ENCODE measurements at regions not wholly inside any gene's neighbourhood (a gene's known extent, or its start where the extent isn't known, plus 50 kb on each side); places are given as distances from the start of the nearest gene placed in this dataset.

DNA sequence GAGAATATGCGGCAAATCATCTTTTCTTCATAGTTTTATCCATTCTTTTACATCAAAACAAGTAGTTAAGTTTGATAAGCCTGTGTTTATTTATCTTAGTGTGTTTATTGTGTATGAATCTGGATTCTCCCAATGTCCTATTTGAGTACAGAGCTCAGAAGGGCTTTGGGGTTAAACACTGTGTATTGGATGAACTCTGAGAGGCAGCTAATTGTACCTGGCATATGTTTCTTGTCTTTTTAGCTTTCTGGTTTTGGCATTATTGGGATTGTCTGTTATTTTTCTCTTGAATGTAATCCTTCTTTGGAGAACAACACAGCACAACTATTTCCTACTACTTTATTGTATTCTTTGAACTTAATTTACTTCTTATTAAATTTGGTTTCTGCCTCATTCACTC lies 906.9 kb downstream of the ADGRL2 start:
- DNase-seq, result no peak

DNA sequence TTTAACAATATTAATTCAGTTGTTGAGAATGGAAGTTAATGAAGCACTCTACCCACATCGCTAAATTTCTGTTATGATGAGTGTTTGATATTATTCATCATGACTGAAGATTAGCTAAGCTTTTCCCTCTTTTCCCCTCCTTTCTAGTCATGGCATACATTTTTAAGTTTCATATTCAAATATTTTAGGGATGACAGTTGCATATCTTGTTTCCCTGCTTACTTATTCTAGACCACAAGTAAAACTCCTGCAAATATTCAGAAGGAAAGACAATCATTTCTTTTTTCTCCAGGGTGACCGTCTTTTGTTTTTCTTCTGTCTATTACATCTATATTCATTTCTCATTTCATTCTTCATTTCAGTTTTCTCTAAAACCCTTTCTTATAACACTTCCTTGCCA lies 906.0 kb downstream of the ADGRL2 start:
- no peak for DNase-seq

DNA sequence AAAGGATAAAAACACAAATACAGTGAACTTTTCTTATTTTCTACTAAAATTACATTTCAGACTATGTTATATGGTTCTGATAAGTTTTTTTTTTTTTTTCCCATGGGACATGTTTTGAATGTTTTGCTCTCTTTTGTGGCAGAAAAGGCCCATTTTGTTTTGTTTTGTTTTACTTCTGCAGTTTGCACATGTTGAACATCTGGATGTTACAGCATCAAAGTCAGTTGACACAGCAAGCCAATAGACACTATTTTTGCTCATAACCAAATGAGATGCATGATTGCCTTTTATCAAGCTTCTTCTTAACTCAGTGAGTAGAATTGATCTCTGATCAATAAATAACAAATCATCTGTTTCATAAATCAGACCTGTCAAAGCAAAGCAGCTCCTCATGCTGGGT lies 904.2 kb downstream of the ADGRL2 start:
- DNase-seq, result no peak

DNA sequence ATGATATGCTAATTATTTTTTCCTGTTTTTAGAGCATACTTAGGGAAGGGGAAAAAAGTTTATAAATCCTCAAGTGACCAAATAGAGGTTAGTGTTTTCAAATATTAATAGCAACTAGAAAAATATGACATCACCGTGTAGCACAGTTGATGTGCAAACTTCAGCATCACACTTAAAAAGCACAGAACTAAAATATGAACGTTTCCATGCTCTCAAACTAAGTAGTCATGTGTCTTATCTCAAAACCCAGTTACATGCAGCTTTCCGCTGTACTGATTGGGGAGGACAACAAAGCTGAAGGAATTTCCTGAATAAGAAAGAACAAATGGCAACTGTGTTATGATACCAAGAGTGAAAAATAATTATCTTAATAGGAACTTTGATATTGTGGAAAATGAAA lies 903.7 kb downstream of the ADGRL2 start:
- no peak for DNase-seq

DNA sequence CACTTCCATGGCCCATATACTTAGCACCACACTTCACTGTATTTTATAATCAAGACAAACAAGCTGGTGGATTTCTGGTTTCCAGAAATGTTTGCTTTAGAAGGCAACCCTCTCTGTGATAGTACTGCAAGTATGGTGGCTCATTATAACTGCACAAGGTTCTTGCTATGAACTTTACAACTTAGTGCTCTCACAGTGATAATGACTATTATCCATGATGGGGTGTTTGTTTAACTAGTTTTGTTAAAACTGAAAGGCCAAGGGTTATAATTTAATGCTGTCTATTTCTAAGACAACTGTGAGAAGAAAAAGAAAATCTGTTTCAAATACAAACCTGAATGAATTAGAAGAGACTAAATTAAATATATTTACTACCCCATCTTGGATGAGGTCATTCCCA lies 903.2 kb downstream of the ADGRL2 start:
- no peak for DNase-seq

DNA sequence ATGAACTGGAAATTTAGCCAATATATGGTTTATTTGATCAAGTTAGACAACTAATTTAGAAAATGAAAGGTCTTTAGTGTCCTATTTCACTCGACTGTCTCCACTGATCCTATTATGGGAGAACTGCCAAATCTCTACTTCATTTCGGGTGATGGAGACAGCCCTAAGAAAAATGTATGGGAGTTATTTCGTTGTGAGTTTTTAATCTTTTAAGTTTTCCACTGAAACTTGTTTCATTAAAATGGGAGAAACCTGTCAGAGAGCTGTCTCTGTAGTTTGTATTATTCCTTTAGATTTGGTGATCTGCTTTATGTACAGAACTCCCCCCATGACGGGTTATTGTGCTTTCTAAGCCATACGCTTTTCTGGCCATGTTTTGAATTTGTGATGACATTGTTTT lies 899.7 kb downstream of the ADGRL2 start:
- DNase-seq, result no peak

DNA sequence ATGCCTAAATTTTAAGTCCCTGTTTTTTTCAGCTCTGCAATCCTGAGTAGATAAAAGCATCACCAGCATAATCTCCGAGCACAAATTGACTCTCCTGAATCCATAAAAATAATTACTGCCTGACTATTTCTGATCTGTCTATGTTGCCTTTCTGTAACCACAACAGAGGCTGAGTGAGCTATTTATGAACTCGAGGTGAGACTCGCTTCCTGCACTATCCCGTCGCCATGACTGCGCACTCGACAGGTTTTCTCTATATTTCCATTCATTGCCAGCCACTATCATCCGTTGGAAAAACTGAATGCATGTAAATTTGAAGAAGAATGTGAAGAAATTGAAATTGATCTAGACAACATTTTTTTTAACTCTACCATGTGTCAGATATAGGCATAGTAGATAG lies 897.2 kb downstream of the ADGRL2 start:
- peak; percentile 34 for DNase-seq

DNA sequence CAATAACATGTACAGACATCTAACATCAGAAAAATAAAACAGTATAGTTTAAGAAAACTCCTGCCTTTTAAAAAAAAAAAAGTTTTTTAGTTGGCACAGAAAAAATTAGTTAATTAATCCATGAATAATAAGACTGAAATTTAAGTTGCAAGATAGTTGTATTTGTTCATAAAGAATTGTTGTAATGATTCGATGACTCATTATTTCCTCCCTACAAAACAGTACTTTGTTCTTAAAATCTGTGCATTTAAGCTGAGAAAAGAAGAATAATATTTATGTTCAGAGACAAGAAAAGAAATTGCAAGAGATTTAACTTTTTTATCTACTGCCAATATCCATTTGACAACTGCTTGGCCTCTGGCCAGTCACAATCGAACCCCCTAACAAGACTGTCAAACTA lies 894.7 kb downstream of the ADGRL2 start:
- DNase-seq, result no peak

DNA sequence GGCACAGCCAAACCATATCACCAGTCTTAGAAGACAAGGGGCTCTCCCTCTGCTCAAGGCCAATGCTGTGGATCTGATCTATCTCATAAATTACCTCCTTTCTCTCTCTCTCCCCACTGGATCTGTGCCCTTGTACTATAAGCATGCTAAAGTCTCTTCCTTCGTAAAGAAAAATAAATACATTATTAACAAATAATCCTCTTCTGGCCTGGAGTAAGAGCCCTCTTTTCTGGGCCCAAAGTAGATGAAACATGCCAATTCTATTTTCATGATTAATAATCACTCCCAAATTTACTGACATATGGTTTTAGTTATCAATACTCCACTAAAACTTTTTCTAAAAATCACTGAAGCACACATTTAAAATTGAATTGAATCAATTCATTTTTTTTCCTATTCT lies 889.7 kb downstream of the ADGRL2 start:
- no peak for DNase-seq

DNA sequence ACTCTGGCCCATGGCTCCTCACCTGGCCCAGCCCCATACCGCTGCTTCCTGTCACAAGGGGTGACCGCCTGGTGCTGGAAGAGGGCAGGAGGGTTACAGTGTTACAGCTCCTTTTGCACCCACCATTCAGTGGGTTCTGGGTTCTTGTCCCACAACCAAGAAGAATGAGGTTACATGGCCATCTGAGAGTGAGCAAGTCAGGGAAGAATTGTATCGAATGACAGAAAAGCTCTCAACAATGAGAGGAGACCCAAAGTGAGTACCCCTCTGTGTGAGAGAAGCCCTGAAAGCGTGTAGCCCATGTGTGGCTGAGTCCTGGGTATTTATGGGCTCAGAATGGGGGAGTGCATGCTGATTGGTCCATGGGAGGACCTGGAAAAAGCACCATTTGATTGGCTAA lies 888.5 kb downstream of the ADGRL2 start:
- DNase-seq, result no peak

DNA sequence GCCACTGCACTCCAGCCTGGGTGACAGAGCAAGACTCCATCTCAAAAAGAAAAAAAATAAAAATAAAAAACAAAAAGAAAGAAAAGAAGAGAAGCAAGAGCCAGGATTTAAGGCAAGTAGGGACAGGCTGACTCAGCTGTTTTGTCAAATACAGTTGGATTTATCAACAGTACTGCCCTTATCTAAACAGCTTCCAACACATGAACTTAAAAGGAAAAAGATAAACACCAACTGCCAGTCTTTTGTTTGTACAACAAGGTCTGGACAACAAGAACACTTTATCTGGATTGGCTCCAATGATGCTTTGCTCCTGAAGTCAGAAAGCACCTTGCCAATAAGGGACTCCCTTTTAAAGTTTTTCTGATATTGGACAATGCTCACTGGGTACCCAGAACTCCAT lies 886.0 kb downstream of the ADGRL2 start:
- no peak for DNase-seq

DNA sequence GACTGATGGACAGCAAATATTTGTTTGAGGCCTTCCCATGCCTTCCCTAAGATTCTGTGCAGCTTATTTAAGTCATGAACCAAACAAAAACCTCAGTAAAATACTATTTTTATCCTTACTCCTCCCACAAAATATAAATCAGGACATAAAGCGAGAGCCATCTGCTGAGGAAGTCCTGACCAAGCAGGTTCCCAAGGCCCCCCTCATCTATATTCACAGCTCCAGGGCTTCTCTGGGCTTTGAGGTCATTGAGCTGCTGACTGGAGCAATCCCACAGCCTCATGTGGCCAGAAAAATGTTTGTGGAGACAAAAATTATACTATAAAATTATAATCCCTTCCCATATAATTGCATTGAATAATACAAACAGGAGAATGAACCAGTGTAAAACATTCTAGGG lies 846.2 kb downstream of the ADGRL2 start:
- DNase-seq, result no peak

DNA sequence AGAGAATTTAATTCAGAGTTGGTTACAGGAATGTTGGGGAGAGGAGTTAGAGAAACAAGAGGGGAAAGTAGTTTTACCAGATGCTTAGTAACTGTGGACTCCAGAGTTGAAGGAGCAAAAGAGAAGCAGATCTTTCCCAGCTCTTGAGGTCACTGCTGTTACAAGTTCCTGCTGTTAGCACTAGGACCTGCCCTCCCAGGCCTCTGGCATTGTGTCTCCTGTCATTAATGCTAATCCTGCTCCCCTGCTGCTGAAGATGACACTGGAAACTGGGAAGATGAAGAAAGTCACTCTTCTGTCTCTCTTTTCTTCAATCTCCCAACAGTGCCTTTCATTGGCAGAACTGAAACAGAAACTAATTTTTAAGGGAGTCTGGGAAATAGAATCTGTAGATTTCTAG lies 845.6 kb downstream of the ADGRL2 start:
- no peak for DNase-seq

DNA sequence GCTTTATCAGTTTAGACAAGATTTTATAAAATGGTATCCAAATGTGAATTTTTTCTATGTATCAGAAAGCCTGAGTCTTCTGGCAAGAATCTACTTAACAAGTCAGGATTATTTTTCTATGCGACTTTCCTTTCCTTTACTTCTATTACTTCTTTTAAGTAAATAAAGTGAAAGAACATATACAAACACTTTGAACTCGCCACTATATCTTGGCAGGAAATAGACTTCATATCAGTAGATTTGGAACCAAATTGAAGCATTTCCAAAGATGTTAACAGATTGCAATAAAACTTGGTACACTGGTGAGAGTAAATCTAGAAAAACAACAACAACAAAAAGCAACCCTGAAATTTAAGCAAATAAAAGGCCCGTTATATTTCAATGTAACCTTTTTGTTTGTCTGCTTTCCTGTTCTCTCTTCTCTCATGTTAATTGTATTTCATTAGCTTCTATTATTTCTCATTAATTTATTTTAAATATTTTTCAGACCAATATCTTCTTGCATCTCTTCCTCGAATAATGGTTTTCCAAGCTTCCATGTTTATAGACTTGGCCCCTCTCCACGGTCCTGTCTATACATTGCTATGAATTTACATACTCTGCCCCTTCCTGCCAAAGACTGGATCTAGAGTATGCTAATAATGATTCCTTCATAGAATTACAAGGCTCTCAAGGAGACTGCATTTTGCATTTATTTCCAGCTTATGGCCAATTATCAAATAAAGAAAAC lies 843.6 kb downstream of the ADGRL2 start:
- DNase-seq, result no peak

DNA sequence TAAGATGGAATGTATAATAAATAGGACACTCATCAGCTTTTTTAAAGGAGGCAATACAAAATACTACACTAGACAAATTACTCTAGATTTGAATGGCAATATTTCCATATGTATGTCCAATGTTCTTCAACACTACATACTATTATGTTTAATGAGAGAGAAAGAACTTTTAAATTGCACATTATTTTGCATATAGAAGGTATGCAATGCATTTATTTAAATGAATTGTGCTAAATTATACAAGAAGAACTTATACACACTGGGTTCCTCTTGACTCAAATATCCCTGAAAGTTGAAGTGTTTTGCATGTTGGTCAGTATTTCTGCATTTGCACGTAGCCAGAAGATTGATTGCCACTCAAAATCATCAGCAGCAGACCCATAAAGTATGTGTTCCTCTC lies 839.6 kb downstream of the ADGRL2 start:
- no peak for DNase-seq

DNA sequence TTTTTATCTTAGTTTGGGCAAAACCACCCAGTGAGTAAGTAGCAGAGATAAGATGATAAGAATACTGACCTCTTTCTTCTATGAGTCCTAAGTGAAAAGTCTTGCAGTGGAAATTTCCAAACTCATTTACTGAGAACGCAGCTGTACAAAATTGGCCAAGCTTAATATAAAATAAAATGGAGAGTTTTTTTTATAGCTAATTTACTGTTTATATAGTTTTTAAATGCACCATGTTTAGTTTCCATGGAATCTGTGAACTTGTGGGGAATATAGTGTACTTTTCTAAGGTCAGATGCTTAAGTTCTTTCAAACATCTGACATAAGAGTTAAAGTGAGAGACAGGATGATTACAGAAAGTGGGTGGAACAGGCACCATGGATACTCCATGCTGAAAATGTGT lies 833.5 kb downstream of the ADGRL2 start:
- DNase-seq, result no peak

DNA sequence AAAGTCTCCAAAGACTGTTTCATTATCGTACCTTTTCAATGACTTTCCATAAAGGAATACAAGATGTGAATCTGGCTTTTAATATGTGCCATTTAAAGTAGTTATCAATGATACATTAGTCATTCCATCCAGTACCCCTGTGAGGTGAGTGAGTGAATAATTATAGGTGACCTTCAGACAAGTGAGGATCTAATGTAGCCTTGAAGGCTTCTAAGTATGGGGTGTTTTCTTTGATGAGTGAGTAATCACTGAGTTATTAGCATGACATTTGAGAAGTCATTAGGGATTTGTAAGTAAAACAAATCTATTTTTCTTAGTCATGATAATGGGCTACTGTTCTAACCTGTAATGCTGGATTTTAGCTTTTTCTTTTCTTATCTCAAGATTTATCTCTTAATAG lies 831.4 kb downstream of the ADGRL2 start:
- DNase-seq, result no peak

DNA sequence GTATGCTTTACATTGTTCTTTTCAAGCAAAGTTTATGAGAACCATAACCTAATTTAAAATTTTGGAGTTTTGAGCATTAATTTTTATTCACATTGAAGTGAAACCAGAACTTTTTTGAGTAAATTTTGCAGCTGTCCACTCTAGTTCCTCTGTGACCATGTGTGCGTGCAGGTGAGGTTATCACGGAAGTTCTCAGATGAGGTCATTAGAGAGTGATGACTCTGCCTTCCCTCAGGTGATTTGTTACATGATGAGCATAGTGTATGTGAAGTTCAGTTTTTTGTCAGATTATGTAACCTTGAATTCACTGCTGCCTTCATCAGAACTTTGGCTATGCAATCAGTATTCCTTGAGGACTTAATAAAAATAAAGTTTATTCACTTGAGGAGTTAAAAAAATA lies 828.2 kb downstream of the ADGRL2 start:
- DNase-seq, result no peak

DNA sequence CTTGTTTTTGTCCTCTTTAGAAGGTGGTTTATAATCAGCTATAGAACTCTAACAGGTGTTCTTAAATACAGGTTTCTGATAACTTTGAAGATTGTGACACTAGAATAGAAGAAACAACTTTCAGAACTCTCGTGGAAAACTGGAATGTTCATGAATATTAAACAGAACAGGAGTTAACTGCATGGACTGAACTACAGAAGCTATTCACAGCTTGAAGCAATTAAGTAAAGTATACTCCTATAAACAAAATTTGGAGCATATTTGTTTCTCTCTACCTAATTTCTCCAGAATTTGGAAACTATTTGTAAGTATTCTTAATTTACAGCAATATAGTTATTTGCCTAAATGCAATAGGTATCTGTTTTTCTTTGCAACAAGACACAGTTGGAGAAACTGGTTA lies 824.8 kb downstream of the ADGRL2 start:
- no peak for DNase-seq

DNA sequence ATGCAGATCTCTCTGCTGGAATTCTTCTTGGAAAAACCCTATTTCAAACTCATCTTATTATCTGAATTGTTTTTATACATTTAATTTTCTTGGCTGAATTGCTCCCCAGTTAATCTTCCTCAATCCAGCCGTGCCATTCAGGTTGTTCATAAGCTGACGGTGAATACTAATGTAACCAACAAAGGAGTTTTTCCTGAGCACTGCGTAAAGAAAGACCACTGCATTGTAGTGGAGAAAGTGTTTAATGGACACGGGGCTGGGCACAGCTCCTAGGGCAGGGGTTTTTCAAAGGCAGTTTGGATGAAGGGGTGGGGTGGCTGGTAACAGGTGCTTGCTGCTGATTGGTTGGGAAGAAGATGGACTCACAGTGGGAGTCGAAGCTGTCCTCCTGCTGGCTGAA lies 820.3 kb downstream of the ADGRL2 start:
- no peak for DNase-seq

DNA sequence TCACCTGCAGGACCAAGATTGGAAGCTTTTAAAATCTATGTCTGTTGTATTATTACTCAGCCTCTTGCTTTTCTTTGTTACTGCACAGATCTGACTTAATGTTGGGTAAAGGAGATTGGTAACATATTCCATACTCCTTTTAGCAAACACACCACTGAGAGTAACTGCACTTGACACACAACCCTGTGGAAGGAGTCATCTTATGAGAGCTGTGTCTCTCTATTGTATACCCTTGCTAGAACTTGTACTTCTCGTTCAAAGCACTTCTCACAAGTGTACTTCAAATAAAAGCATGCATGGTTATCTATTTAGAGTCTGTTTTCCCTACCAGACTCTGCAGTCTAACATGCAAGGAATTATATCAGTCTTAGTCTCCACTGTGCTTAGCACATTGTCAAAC lies 813.4 kb downstream of the ADGRL2 start:
- DNase-seq, result no peak

DNA sequence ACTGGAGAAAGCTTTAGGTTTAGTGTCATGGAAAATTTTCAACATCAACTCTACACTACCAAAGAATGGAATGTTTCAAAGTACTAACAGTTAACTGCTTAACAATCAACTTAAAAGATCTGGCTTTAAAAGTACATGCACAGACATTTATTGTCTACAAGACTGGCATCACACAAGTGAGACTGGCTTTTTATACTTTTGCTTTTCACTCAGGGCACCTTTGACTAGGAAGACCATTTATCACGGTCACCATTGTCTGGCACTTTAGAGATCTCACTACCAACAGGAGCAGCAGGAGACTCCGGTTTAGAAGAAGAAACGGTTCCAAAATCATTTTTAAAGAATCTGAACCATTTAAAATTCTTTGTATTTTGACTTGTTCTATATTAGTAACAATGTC lies 812.3 kb downstream of the ADGRL2 start:
- no peak for DNase-seq

DNA sequence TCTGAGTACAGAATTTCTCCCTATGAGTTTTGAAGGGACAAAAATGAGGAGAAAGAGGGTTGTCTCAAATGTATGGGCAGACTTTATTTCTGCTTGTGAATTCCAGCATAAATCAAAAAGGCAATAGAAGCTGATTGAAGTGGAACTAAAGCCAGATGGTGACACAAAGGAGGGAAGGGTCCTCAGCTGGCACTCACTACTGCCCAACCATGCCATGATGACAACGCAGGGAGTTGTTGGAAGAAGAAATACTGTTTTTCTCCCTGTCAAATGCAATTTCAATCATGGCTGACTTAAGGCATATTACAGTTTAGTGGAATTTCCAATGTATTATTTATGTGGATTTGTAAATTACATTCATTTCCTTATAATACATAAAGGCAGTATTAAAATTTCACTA lies 805.8 kb downstream of the ADGRL2 start:
- DNase-seq, result no peak

DNA sequence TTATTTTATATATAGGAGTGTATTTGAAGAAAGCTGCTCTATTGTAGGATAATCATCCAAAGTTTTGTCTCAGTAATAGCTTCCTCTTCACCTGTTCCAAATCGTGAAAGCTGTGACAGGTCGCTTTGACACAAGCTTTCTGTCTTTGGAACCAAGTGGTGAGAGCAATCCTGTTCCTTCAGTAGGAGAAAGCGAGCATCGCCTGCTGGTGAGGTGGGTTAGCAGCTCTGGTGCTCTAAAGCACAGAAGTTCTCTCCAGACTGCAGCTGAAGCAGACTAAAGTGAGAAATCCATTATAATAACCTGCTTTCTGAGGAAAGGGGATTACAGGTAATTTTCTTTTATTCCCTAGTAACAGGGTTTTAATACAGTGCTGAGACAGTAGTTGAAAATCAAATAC lies 803.8 kb downstream of the ADGRL2 start:
- no peak for DNase-seq

DNA sequence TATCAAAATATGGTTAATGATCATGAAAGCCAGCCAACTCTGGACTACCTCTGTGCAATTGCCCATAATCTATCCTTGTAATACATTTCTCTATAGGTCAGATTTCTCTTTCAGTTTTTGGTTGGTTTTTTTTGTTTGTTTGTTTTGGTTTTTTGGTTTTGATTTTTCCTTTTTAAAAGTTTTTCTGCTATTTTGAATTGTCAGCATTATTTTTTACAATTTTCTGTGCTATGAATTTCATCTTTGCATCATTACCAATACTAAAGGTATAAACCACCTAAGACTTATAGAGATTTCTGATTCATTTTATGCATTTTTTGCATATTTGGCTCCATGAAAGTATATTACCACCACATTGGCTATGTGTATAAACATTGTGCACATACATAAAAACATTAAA lies 799.6 kb downstream of the ADGRL2 start:
- no peak for DNase-seq

DNA sequence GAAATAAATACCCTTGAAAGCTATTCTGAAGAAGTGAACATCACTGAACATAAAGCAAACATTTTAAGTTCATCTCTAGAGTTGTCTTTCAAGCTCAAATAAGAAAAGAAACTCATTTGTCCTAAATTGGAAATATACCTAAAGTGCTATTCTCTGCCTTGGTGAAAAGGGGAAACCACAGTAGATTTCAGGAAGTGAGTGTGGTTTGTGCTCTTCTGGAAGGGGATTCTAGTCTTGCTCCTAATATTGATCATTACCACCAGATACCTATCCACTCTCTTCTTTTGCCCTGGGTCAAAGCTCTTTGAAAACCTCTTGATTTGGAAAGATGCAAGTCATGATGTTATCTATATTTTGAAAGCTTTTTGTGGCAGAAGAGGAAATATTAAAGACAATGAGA lies 798.1 kb downstream of the ADGRL2 start:
- no peak for DNase-seq

Data from NCI-H748 treated with DMSO at 0.1 percent for 48 hours (cell line).